ENCODE measurements at regions not wholly inside any gene's neighbourhood (a gene's known extent, or its start where the extent isn't known, plus 50 kb on each side); places are given as distances from the start of the nearest gene placed in this dataset.

DNA sequence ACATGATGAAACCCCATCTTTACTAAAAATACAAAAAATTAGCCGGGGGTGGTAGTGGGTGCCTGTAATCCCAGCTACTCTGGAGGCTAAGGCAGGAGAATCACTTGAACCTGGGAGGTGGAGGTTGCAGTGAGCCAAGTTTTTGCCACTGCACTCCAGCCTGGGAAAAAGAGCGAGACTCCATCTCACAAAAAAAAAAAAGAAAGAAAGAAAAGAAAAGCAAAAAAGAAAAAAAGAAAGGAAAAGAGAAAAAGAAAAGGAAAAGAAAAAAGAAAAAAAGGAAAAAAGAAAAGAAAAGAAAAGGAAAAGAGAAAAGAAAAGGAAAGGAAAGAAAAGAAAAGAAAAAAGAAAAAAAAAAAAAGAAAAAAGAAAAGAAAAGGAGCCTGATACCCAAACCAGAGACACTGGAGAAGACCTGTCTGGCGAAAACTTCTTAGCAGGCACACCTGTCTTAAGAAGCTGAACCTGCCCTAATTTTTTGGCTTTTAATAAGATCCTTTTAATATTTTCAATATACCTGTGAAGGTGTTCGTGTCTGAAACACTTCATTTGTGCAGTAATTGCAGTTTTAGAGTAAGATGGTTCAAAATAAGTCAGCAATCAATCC is 164.7 kb upstream of the IRX2 start:
- Histone ChIP-seq H3K4me3 (ENCODE audit: low read depth in 2 of 2, low read length in 2 of 2) (no peak overlapping the region), H3K36me3 (ENCODE audit: control insufficient read depth, insufficient read depth, low read length) (no peaks in the 10 kb centered on the region), H3K9me3 (ENCODE audit: control insufficient read depth, insufficient read depth, low read depth, low read length) (no peaks in the 10 kb centered on the region), H3K27ac (ENCODE audit: low read length) (no peak overlapping the region), H3K27me3 (ENCODE audit: control insufficient read depth, insufficient read depth, low read length) (no peaks in the 10 kb centered on the region), H3K4me1 (ENCODE audit: control insufficient read depth, insufficient read depth, low read length) (no peaks in the 10 kb centered on the region)
- TF ChIP-seq, protein P1, sequence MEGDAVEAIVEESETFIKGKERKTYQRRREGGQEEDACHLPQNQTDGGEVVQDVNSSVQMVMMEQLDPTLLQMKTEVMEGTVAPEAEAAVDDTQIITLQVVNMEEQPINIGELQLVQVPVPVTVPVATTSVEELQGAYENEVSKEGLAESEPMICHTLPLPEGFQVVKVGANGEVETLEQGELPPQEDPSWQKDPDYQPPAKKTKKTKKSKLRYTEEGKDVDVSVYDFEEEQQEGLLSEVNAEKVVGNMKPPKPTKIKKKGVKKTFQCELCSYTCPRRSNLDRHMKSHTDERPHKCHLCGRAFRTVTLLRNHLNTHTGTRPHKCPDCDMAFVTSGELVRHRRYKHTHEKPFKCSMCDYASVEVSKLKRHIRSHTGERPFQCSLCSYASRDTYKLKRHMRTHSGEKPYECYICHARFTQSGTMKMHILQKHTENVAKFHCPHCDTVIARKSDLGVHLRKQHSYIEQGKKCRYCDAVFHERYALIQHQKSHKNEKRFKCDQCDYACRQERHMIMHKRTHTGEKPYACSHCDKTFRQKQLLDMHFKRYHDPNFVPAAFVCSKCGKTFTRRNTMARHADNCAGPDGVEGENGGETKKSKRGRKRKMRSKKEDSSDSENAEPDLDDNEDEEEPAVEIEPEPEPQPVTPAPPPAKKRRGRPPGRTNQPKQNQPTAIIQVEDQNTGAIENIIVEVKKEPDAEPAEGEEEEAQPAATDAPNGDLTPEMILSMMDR (IDR thresholded peaks at IDR 0.05) = no peak
- TF ChIP-seq TCF7L2 (IDR thresholded peaks at IDR 0.05; ENCODE audit: low read depth, low read length) = no peak
- TF ChIP-seq POLR2AphosphoS5 (IDR thresholded peaks at IDR 0.05; ENCODE audit: low read depth, low read length) = no peak
- TF ChIP-seq, protein P2, sequence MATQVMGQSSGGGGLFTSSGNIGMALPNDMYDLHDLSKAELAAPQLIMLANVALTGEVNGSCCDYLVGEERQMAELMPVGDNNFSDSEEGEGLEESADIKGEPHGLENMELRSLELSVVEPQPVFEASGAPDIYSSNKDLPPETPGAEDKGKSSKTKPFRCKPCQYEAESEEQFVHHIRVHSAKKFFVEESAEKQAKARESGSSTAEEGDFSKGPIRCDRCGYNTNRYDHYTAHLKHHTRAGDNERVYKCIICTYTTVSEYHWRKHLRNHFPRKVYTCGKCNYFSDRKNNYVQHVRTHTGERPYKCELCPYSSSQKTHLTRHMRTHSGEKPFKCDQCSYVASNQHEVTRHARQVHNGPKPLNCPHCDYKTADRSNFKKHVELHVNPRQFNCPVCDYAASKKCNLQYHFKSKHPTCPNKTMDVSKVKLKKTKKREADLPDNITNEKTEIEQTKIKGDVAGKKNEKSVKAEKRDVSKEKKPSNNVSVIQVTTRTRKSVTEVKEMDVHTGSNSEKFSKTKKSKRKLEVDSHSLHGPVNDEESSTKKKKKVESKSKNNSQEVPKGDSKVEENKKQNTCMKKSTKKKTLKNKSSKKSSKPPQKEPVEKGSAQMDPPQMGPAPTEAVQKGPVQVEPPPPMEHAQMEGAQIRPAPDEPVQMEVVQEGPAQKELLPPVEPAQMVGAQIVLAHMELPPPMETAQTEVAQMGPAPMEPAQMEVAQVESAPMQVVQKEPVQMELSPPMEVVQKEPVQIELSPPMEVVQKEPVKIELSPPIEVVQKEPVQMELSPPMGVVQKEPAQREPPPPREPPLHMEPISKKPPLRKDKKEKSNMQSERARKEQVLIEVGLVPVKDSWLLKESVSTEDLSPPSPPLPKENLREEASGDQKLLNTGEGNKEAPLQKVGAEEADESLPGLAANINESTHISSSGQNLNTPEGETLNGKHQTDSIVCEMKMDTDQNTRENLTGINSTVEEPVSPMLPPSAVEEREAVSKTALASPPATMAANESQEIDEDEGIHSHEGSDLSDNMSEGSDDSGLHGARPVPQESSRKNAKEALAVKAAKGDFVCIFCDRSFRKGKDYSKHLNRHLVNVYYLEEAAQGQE (IDR thresholded peaks at IDR 0.05; ENCODE audit: insufficient read depth in 1 of 2, low read depth in 2 of 2, low read length in 1 of 2) = no peak
- no peak for TF ChIP-seq SIN3A (IDR thresholded peaks at IDR 0.05; ENCODE audit: borderline replicate concordance, insufficient read depth, low read depth, low read length)
- intact Hi-C loops (cut with micrococcal nuclease; ENCODE audit: unreplicated experiment) (no loop called here), in situ Hi-C loops (cut with HindIII; ENCODE audit: low pct_unique_long_range_greater_than_20kb, low sequenced_read_pairs) (no loop called here)
- ATAC-seq = no peak
- ChIA-PET CTCF (no interaction called here), POLR2A (no interaction called here)
- no TSS peak for BruUV-seq (replicated peaks)
- no peak for DNase-seq (ENCODE audit: low read depth, low spot score)

DNA sequence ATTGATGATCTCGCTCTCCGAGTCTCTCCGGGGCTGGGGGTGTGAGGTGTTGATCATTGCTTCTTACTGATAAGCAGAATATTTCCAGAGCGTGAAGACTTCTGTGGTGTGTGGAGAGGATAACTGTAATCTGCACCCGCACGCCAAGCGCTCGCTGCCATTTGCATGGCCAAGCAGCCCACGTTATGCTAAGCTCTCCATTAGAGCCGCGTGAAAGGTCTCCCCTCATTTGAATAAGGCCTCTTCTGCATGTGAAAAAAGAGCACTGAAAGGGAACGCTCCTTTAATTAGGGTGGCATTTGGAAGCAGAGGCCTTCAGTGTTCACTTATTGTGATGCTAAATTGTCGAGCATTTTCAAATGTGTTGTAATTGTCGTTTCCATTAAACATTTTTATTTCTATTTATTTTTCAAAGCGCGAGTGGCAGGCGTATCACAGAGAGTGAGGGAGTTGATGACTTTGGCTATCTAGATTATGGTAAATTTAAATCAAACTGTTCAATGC is 163.6 kb upstream of the IRX2 start:
- H3K9me3 ChIP-seq (ENCODE audit: control insufficient read depth, insufficient read depth, low read depth, low read length) = no peaks in the 10 kb centered on the region
- H3K36me3 ChIP-seq (ENCODE audit: control insufficient read depth, insufficient read depth, low read length) = no peaks in the 10 kb centered on the region
- CTCF ChIA-PET = no interaction called here
- no peak for ATAC-seq
- H3K27me3 ChIP-seq (ENCODE audit: control insufficient read depth, insufficient read depth, low read length) = no peaks in the 10 kb centered on the region
- no peak for TF ChIP-seq POLR2AphosphoS5 (IDR thresholded peaks at IDR 0.05; ENCODE audit: low read depth, low read length)
- TF ChIP-seq, protein P2 (IDR thresholded peaks at IDR 0.05; ENCODE audit: insufficient read depth in 1 of 2, low read depth in 2 of 2, low read length in 1 of 2) = no peak
- no peaks in the 10 kb centered on the region for H3K4me1 ChIP-seq (ENCODE audit: control insufficient read depth, insufficient read depth, low read length)
- H3K27ac ChIP-seq (ENCODE audit: low read length) = no peak overlapping the region
- no peak overlapping the region for H3K4me3 ChIP-seq (ENCODE audit: low read depth in 2 of 2, low read length in 2 of 2)
- in situ Hi-C loops (cut with HindIII; ENCODE audit: low pct_unique_long_range_greater_than_20kb, low sequenced_read_pairs) (no loop called here), intact Hi-C loops (cut with micrococcal nuclease; ENCODE audit: unreplicated experiment) (no loop called here)
- POLR2A ChIA-PET = no interaction called here
- no peak for DNase-seq (ENCODE audit: low read depth, low spot score)
- no TSS peak for BruUV-seq (replicated peaks)

Data from Panc1 (cell line).